Upper lobe of right lung (tissue), 1 donor: ENCODE measurements at regions not wholly inside any gene's neighbourhood (a gene's known extent, or its start where the extent isn't known, plus 50 kb on each side); places are given as distances from the start of the nearest gene placed in this dataset.
"Not testable (repeated sequence)": the region's sequence is repeated elsewhere in the genome, so short reads cannot be mapped to it uniquely, and the experiment has no call there.

ENCODE experiments used
- ATAC-seq: fragments of 200-7000 bp; cut with Tn5 transposase; one replicate; pipeline ENCODE4 v1.9.1; 2020; ENCODE audit warnings: mild to moderate bottlenecking, moderate library complexity
- DNase-seq: peaks from one replicate; pipeline ENCODE4 v3.0.0-alpha.2; 2020
- H3K27ac ChIP-seq: fragments of 200-600 bp; one replicate; pipeline ENCODE4 v1.8.0; 2022
- H3K27me3 ChIP-seq: fragments of 200-600 bp; one replicate; pipeline ENCODE4 v1.8.0; 2022; ENCODE audit warnings: mild to moderate bottlenecking
- H3K36me3 ChIP-seq: fragments of 200-600 bp; one replicate; pipeline ENCODE4 v1.8.0; 2022
- H3K4me1 ChIP-seq: fragments of 200-600 bp; one replicate; pipeline ENCODE4 v1.8.0; 2022
- H3K4me3 ChIP-seq: fragments of 200-600 bp; one replicate; pipeline ENCODE4 v1.8.0; 2022; ENCODE audit warnings: mild to moderate bottlenecking
- H3K9me3 ChIP-seq: fragments of 200-600 bp; one replicate; pipeline ENCODE4 v1.8.0; 2022
- CTCF ChIP-seq: fragments of 200-600 bp; IDR thresholded peaks from one replicate; pipeline ENCODE4 v1.8.0; 2022; ENCODE audit warnings: antibody characterized with exemption
- intact Hi-C: fragments of 100-400 bp; cut with DNase I; formaldehyde crosslinking; loops from one replicate; pipeline ENCODE4 v1.11.0; 2022
- donor health status: DM: no; HTN: yes; CAD: no; lungs with severe emphysema.

- no peak overlapping the region for H3K27ac ChIP-seq
- no peaks in the 10 kb centered on the region for H3K9me3 ChIP-seq
- no peak overlapping the region for H3K4me3 ChIP-seq
- DNase-seq (no peak), ATAC-seq (no peak)
- H3K27me3 ChIP-seq: no peaks in the 10 kb centered on the region
- no peaks in the 10 kb centered on the region for H3K36me3 ChIP-seq
- no peak for TF ChIP-seq CTCF
- H3K4me1 ChIP-seq: no peaks in the 10 kb centered on the region
- intact Hi-C loops: no loop called here
These were observed 309.7 kb downstream of the RAD51AP2 start for GRCh38 chr2:17208511-17208910.

GRCh38 chr2:17206771-17207170, 311.5 kb downstream of the RAD51AP2 start:
- ATAC-seq: no peak
- H3K4me1 ChIP-seq: no peaks in the 10 kb centered on the region

GRCh38 chr2:17204214-17204613, 314.0 kb downstream of the RAD51AP2 start:
- DNase-seq, H3K4me1 ChIP-seq, ATAC-seq, H3K27me3 ChIP-seq, H3K27ac ChIP-seq, intact Hi-C loops, H3K9me3 ChIP-seq, H3K4me3 ChIP-seq, H3K36me3 ChIP-seq: not testable (repeated sequence)

More at GRCh38 chr2:17206771-17207170, 311.5 kb downstream of the RAD51AP2 start:
- intact Hi-C loops: no loop called here
- Histone ChIP-seq H3K4me3 (no peak overlapping the region), H3K36me3 (no peaks in the 10 kb centered on the region), H3K9me3 (no peaks in the 10 kb centered on the region), H3K27ac (no peak overlapping the region), H3K27me3 (no peaks in the 10 kb centered on the region)
- no peak for DNase-seq
- TF ChIP-seq CTCF: no peak

- H3K27me3 ChIP-seq, DNase-seq, H3K4me3 ChIP-seq, H3K27ac ChIP-seq, H3K36me3 ChIP-seq, H3K9me3 ChIP-seq, intact Hi-C loops, H3K4me1 ChIP-seq: not testable (repeated sequence)
- ATAC-seq: peak; percentile 75
These were observed 315.6 kb downstream of the RAD51AP2 start for GRCh38 chr2:17202628-17203027.

GRCh38 chr2:17199741-17200140, 318.5 kb downstream of the RAD51AP2 start:
- Histone ChIP-seq H3K27me3 (no peaks in the 10 kb centered on the region), H3K4me1 (no peaks in the 10 kb centered on the region), H3K9me3 (no peaks in the 10 kb centered on the region), H3K27ac (no peak overlapping the region), H3K36me3 (no peaks in the 10 kb centered on the region), H3K4me3 (no peak overlapping the region)
- no peak for TF ChIP-seq CTCF
- intact Hi-C loops: no loop called here
- DNase-seq: no peak
- ATAC-seq: no peak

- ATAC-seq: peak; percentile 57
- TF ChIP-seq CTCF: no peak
- no peak for DNase-seq
- intact Hi-C loops: no loop called here
- Histone ChIP-seq H3K4me1 (no peaks in the 10 kb centered on the region), H3K4me3 (no peak overlapping the region), H3K27ac (no peak overlapping the region), H3K27me3 (no peaks in the 10 kb centered on the region), H3K36me3 (no peaks in the 10 kb centered on the region), H3K9me3 (no peaks in the 10 kb centered on the region)
These were observed 321.9 kb downstream of the RAD51AP2 start for GRCh38 chr2:17196380-17196779.

- TF ChIP-seq CTCF: no peak
- no peak for ATAC-seq
- Histone ChIP-seq H3K27me3 (no peaks in the 10 kb centered on the region), H3K36me3 (no peaks in the 10 kb centered on the region), H3K4me3 (no peak overlapping the region), H3K27ac (no peak overlapping the region), H3K4me1 (no peaks in the 10 kb centered on the region), H3K9me3 (no peaks in the 10 kb centered on the region)
- DNase-seq: no peak
- intact Hi-C loops: no loop called here
These were observed 323.2 kb downstream of the RAD51AP2 start for GRCh38 chr2:17195016-17195415.
